K562 (cell line): ENCODE measurements at regions not wholly inside any gene's neighbourhood (a gene's known extent, or its start where the extent isn't known, plus 50 kb on each side); places are given as distances from the start of the nearest gene placed in this dataset.

ENCODE experiments used
- ATAC-seq: fragments of 200-7000 bp; cut with Tn5 transposase; 3 replicates; pipeline ENCODE4 v1.9.1; 2020; ENCODE audit warnings: moderate library complexity
- BruUV-seq: library from RNA; stranded (reverse); fragments of 400-500 nt; replicated peaks from 2 replicates; lab custom pipeline; 2021; lab: Mats Ljungman, UMichigan
- CTCF ChIA-PET: fragments of 300-600 bp; formaldehyde crosslinking; extraction: SDS; loops from one replicate; lab custom pipeline; 2021; ENCODE audit warnings: low intra/inter-chr PET ratio; lab: Yijun Ruan, JAX
- POLR2A ChIA-PET: fragments of 300-600, 350-650 bp; sonication (Branson Sonifier 250); formaldehyde crosslinking; extraction: SDS; loops from one replicate; lab custom pipeline; 2021; ENCODE audit warnings: antibody characterized with exemption, inconsistent platforms; lab: Yijun Ruan, JAX
- DNase-seq, 4 experiments: peaks; one replicate each; pipeline versions ENCODE4 v3.0.0 to v3.0.0-alpha.2; 2011 to 2018; ENCODE audit warnings: low spot score in 3 of 4, mixed read lengths in 3 of 4; ENCODE audit errors: extremely low read depth in 1 of 4
- FAIRE-seq: peaks from 2 replicates; lab custom pipeline; 2011; peaks lifted over from hg19 to GRCh38; lab: Jason Lieb, UNC
- H2AFZ ChIP-seq: 2 replicates; pipeline ENCODE4 v1.6.0; 2011; ENCODE audit warnings: low read depth, low read length, control low read depth, inconsistent platforms
- H3K27ac ChIP-seq: fragments of 200-600 bp; 3 replicates; pipeline ENCODE4 v1.8.0; 2011; ENCODE audit warnings: low read depth, mild to moderate bottlenecking, control low read depth, inconsistent platforms, low read length, moderate library complexity, mixed read lengths; ENCODE audit errors: extremely low read depth
- H3K27me3 ChIP-seq, 2 experiments: fragments of 300-600 bp in 1 of 2; 2 replicates in 1 of 2; 3 replicates in 1 of 2; pipeline versions ENCODE4 v1.6.0 to v1.8.0; 2011; ENCODE audit warnings: inconsistent platforms in 2 of 2, low read length in 2 of 2, mild to moderate bottlenecking in 1 of 2, mixed read lengths in 1 of 2, moderate library complexity in 1 of 2; ENCODE audit not compliant: control insufficient read depth in 2 of 2, insufficient read depth in 2 of 2
- H3K36me3 ChIP-seq: fragments of 300-600 bp; 3 replicates; pipeline ENCODE4 v1.8.0; 2011; ENCODE audit warnings: mild to moderate bottlenecking, low read length, inconsistent platforms; ENCODE audit not compliant: control insufficient read depth, insufficient read depth
- H3K4me1 ChIP-seq, 2 experiments: fragments of 200-600 bp in 1 of 2; replicated peaks in 1 of 2; 2 replicates in 1 of 2; 3 replicates in 1 of 2; pipeline versions ENCODE4 v1.5.1 to v1.8.0; 2011; ENCODE audit warnings: inconsistent platforms in 2 of 2, low read length in 2 of 2, mild to moderate bottlenecking in 1 of 2, mixed read lengths in 1 of 2, moderate library complexity in 1 of 2; ENCODE audit not compliant: control insufficient read depth in 2 of 2, insufficient read depth in 2 of 2
- H3K4me2 ChIP-seq: 2 replicates; pipeline ENCODE4 v1.6.1; 2011; ENCODE audit warnings: low read length, control low read depth, inconsistent platforms, mixed read lengths; ENCODE audit not compliant: insufficient read depth
- H3K4me3 ChIP-seq: fragments of 200-600 bp; sonication (generic), shearing (Covaris generic); 2 replicates; pipeline ENCODE4 v1.5.1; 2016; ENCODE audit warnings: control low read depth, inconsistent platforms
- H3K79me2 ChIP-seq: fragments of 200-600 bp; 3 replicates; pipeline ENCODE4 v1.8.0; 2011; ENCODE audit warnings: low read length, inconsistent platforms; ENCODE audit not compliant: control insufficient read depth, insufficient read depth
- H3K9ac ChIP-seq, 2 experiments: 2 replicates each; pipeline versions ENCODE4 v1.6.0 to v1.6.1; 2011; ENCODE audit warnings: low read depth in 2 of 2, low read length in 2 of 2, control low read depth in 1 of 2, inconsistent platforms in 1 of 2, mild to moderate bottlenecking in 1 of 2, mixed read lengths in 1 of 2; ENCODE audit not compliant: insufficient read depth in 1 of 2
- H3K9me1 ChIP-seq: one replicate; pipeline ENCODE4 v1.6.0; 2011; ENCODE audit warnings: inconsistent platforms, mild to moderate bottlenecking, low read length, moderate library complexity; ENCODE audit not compliant: control insufficient read depth, insufficient read depth
- H3K9me3 ChIP-seq: replicated peaks from 2 replicates; pipeline ENCODE4 v1.5.1; 2011; ENCODE audit warnings: low read depth, low read length, inconsistent platforms; ENCODE audit not compliant: control insufficient read depth, insufficient read depth
- H4K20me1 ChIP-seq: replicated peaks from 2 replicates; pipeline ENCODE4 v1.6.1; 2011; ENCODE audit warnings: low read length, inconsistent platforms, mixed read lengths; ENCODE audit not compliant: control insufficient read depth, insufficient read depth
- ATF3 ChIP-seq, 2 experiments: fragments of 450-650 bp in 1 of 2; sonication (generic) in 1 of 2; formaldehyde crosslinking in 1 of 2; IDR thresholded peaks in 1 of 2; conservative IDR thresholded peaks in 1 of 2; 2 replicates each; pipeline versions ENCODE4 v1.6.1 to v1.8.1; 2016 to 2023; ENCODE audit warnings: mild to moderate bottlenecking in 2 of 2, moderate library complexity in 2 of 2, inconsistent platforms in 1 of 2, missing genetic modification reagents in 1 of 2
- BRF1 ChIP-seq: IDR thresholded peaks from 3 replicates; pipeline ENCODE4 v1.6.1; 2011; ENCODE audit warnings: borderline replicate concordance, mild to moderate bottlenecking; ENCODE audit not compliant: insufficient read length; ENCODE audit errors: extremely low read depth
- ETV6 ChIP-seq, 3 experiments: fragments of 150-350 bp in 1 of 3; sonication (generic) in 1 of 3; formaldehyde crosslinking in 1 of 3; IDR thresholded peaks; 2 replicates each; pipeline versions ENCODE4 v1.6.1 to v1.8.0; 2014 to 2022; ENCODE audit warnings: borderline replicate concordance in 2 of 3, low read depth in 2 of 3, antibody characterized with exemption in 1 of 3, low read length in 1 of 3, mild to moderate bottlenecking in 1 of 3, missing genetic modification reagents in 1 of 3
- ID3 ChIP-seq, 2 experiments: fragments of 250-450 bp in 1 of 2; fragments of 450-650 bp in 1 of 2; sonication (Bioruptor Pico) in 1 of 2; IDR thresholded peaks; 2 replicates each; pipeline versions ENCODE4 v1.6.1 to v1.8.0; 2016 to 2021; ENCODE audit warnings: mild to moderate bottlenecking in 2 of 2, moderate library complexity in 2 of 2, missing compliant biosample characterization in 1 of 2, missing genetic modification characterization in 1 of 2
- PATZ1 ChIP-seq: fragments of 250-450 bp; sonication (Bioruptor Pico); IDR thresholded peaks from 2 replicates; pipeline ENCODE4 v1.5.0; 2020; ENCODE audit warnings: mild to moderate bottlenecking, borderline replicate concordance
- POLR2B ChIP-seq: fragments of 450-650 bp; IDR thresholded peaks from 2 replicates; pipeline ENCODE4 v1.6.1; 2018; ENCODE audit warnings: low read depth; ENCODE audit not compliant: partially characterized antibody
- ZNF778 ChIP-seq: fragments of 450-650 bp; formaldehyde crosslinking; IDR thresholded peaks from 2 replicates; pipeline ENCODE4 v1.4.0; 2020; ENCODE audit warnings: mild to moderate bottlenecking, moderate library complexity
- WGBS: fragments of 100-300 bp; shearing (Covaris generic); methylation state at CpG from one replicate; pipeline ENCODE4 v1.1.6; 2016; ENCODE audit warnings: low coverage, mixed read lengths; ENCODE audit not compliant: insufficient coverage; ENCODE audit errors: missing lambda C conversion rate; 5-methylcytosine and 5-hydroxymethylcytosine counted together
- in situ Hi-C: fragments of 300-500 bp; cut with MboI; formaldehyde crosslinking; loops from 4 replicates; pipeline ENCODE4 v1.15.0; 2018; ENCODE audit warnings: inconsistent platforms, mixed read lengths
- intact Hi-C: fragments of 100-400 bp; cut with micrococcal nuclease; formaldehyde crosslinking; loops from 2 replicates; pipeline ENCODE4 v1.14.2; 2022

- no peak for TF ChIP-seq PATZ1 (CRISPR knock-in tag)
- TF ChIP-seq ID3 (CRISPR knock-in tag; IDR thresholded peaks at IDR 0.05) = no peak
- no peak for TF ChIP-seq ID3 (tag; IDR thresholded peaks at IDR 0.05)
- TF ChIP-seq, all 486 proteins: peak for 0
These were observed 74.4 kb upstream of the CNTLN start (continued) for GRCh38 chr9:17060450-17060849.

- ATAC-seq = no peak
- BruUV-seq = no TSS peak
- ChIA-PET CTCF (no interaction called here), POLR2A (no interaction called here)
- Histone ChIP-seq H3K36me3 (no peaks in the 10 kb centered on the region), H3K27ac (no peak overlapping the region), H3K27me3 (no peaks in the 10 kb centered on the region), H2AFZ (no peak overlapping the region), H3K9me3 (no peaks in the 10 kb centered on the region), H3K79me2 (no peaks in the 10 kb centered on the region), H4K20me1 (no peaks in the 10 kb centered on the region), H3K4me1 (no peaks in the 10 kb centered on the region), H3K4me2 (no peak overlapping the region), H3K9me1 (no peaks in the 10 kb centered on the region), H3K4me3 (no peak overlapping the region), H3K9ac (no peak overlapping the region)
- no peak for FAIRE-seq
- WGBS = 0% methylated on average over 1 of the region's 1 CpG
- TF ChIP-seq ATF3 (IDR thresholded peaks at IDR 0.05) = no peak
- no peak for TF ChIP-seq ATF3 (CRISPR knock-in tag; conservative IDR thresholded peaks at IDR 0.05)
- no peak for TF ChIP-seq BRF1
- TF ChIP-seq POLR2B = no peak
- TF ChIP-seq ETV6 (IDR thresholded peaks at IDR 0.05; ENCODE audit: borderline replicate concordance in 1 of 2, low read depth in 2 of 2, low read length in 1 of 2) = no peak
- TF ChIP-seq ETV6 (CRISPR knock-in tag; IDR thresholded peaks at IDR 0.05; ENCODE audit: borderline replicate concordance) = no peak
- no peak for TF ChIP-seq ZNF778 (CRISPR knock-in tag)
- intact Hi-C loops (no loop called here), in situ Hi-C loops (no loop called here)
- DNase-seq = no peak
These were observed 75.4 kb upstream of the CNTLN start for GRCh38 chr9:17059465-17059864.
